Liver (tissue), 8 donors: ENCODE measurements at regions not wholly inside any gene's neighbourhood (a gene's known extent, or its start where the extent isn't known, plus 50 kb on each side); places are given as distances from the start of the nearest gene placed in this dataset.

ENCODE experiments used
- DNase-seq: peaks from one replicate; pipeline ENCODE4 v3.0.0-alpha.2; 2017; ENCODE audit warnings: low spot score
- H3K27ac ChIP-seq, 2 donors: one replicate each; pipeline ENCODE4 v1.7.0; 2013; ENCODE audit warnings: inconsistent platforms in 2 of 2, low read length in 2 of 2, control low read depth in 1 of 2, low read depth in 1 of 2, mild to moderate bottlenecking in 1 of 2
- H3K27me3 ChIP-seq, 4 donors: one replicate each; pipeline versions ENCODE4 v1.6.1 to v1.7.0; 2013; ENCODE audit warnings: low read length in 3 of 4, inconsistent platforms in 1 of 4, mild to moderate bottlenecking in 1 of 4, moderate library complexity in 1 of 4; ENCODE audit not compliant: control insufficient read depth in 4 of 4, insufficient read depth in 4 of 4
- H3K36me3 ChIP-seq, 4 donors: one replicate each; pipeline versions ENCODE4 v1.6.1 to v1.7.0; 2013; ENCODE audit warnings: low read length in 3 of 4, mild to moderate bottlenecking in 3 of 4, low read depth in 1 of 4, moderate library complexity in 1 of 4; ENCODE audit not compliant: control insufficient read depth in 4 of 4, insufficient read depth in 3 of 4
- H3K4me1 ChIP-seq, 4 donors: one replicate each; pipeline versions ENCODE4 v1.6.1 to v1.7.0; 2013; ENCODE audit warnings: low read length in 3 of 4, mild to moderate bottlenecking in 3 of 4, moderate library complexity in 1 of 4; ENCODE audit not compliant: control insufficient read depth in 4 of 4, insufficient read depth in 4 of 4
- H3K4me3 ChIP-seq, 3 donors: one replicate each; pipeline versions ENCODE4 v1.6.1 to v1.7.0; 2013; ENCODE audit warnings: low read length in 3 of 3, control low read depth in 1 of 3, low read depth in 1 of 3, mild to moderate bottlenecking in 1 of 3
- H3K9ac ChIP-seq, 2 donors: one replicate each; pipeline ENCODE4 v1.7.0; 2013; ENCODE audit warnings: low read length in 2 of 2, mild to moderate bottlenecking in 2 of 2, moderate library complexity in 2 of 2, control low read depth in 1 of 2, low read depth in 1 of 2
- H3K9me3 ChIP-seq, 4 donors: one replicate each; pipeline versions ENCODE4 v1.6.1 to v1.7.0; 2013; ENCODE audit warnings: low read length in 3 of 4; ENCODE audit not compliant: control insufficient read depth in 4 of 4
- CTCF ChIP-seq: fragments of 150-350 bp; IDR thresholded peaks from 2 replicates; pipeline ENCODE4 v1.5.1; 2017; ENCODE audit warnings: improper control_type of control experiment, low read depth, low read length; ENCODE audit not compliant: missing input control
- EGR1 ChIP-seq, 2 donors: IDR thresholded peaks; 2 replicates each; pipeline ENCODE4 v1.6.1; 2016 to 2018; ENCODE audit warnings: antibody characterized with exemption in 2 of 2, low read depth in 2 of 2
- FOXA1 ChIP-seq: IDR thresholded peaks from 2 replicates; pipeline ENCODE4 v1.6.1; 2016; ENCODE audit warnings: antibody characterized with exemption
- FOXA2 ChIP-seq: IDR thresholded peaks from 2 replicates; pipeline ENCODE4 v1.6.1; 2016; ENCODE audit warnings: antibody characterized with exemption
- GABPA ChIP-seq, 2 donors: IDR thresholded peaks in 1 of 2; conservative IDR thresholded peaks in 1 of 2; 2 replicates each; pipeline ENCODE4 v1.6.1; 2016; ENCODE audit warnings: antibody characterized with exemption in 2 of 2, mild to moderate bottlenecking in 1 of 2, moderate library complexity in 1 of 2
- HNF4A ChIP-seq, 2 donors: conservative IDR thresholded peaks; 2 replicates each; pipeline ENCODE4 v1.6.1; 2016; ENCODE audit warnings: antibody characterized with exemption in 2 of 2, mild to moderate bottlenecking in 2 of 2
- HNF4G ChIP-seq: IDR thresholded peaks from 2 replicates; pipeline ENCODE4 v1.6.1; 2016; ENCODE audit warnings: antibody characterized with exemption
- JUND ChIP-seq, 2 donors: IDR thresholded peaks; 2 replicates each; pipeline ENCODE4 v1.6.1; 2016; ENCODE audit warnings: antibody characterized with exemption in 2 of 2
- NR2F2 ChIP-seq: IDR thresholded peaks from 2 replicates; pipeline ENCODE4 v1.6.1; 2016; ENCODE audit warnings: antibody characterized with exemption
- RAD21 ChIP-seq, 2 donors: IDR thresholded peaks; 2 replicates each; pipeline ENCODE4 v1.6.1; 2016; ENCODE audit warnings: antibody characterized with exemption in 2 of 2, mild to moderate bottlenecking in 2 of 2
- RXRA ChIP-seq, 2 donors: IDR thresholded peaks; 2 replicates each; pipeline ENCODE4 v1.6.1; 2017 to 2018; ENCODE audit warnings: antibody characterized with exemption in 2 of 2, mild to moderate bottlenecking in 1 of 2
- SP1 ChIP-seq: IDR thresholded peaks from 2 replicates; pipeline ENCODE4 v1.6.1; 2018; ENCODE audit warnings: antibody characterized with exemption, mild to moderate bottlenecking
- WGBS: extraction: QIAGEN DNeasy Blood & Tissue Kit; methylation state at CpG from one replicate; pipeline ENCODE4 v1.1.7; 2013; 5-methylcytosine and 5-hydroxymethylcytosine counted together
- TF ChIP-seq, protein P1 (sequence below): IDR thresholded peaks from 2 replicates; pipeline ENCODE4 v1.6.1; 2016; ENCODE audit warnings: antibody characterized with exemption
- TF ChIP-seq, protein P2 (sequence below): IDR thresholded peaks from 2 replicates; pipeline ENCODE4 v1.6.1; 2016; ENCODE audit warnings: antibody characterized with exemption, mild to moderate bottlenecking
- TF ChIP-seq, protein P3 (sequence below): IDR thresholded peaks from 2 replicates; pipeline ENCODE4 v1.6.1; 2016; ENCODE audit warnings: antibody characterized with exemption
- donor health status: healthy.
- donor health status: healthy.
- donor health status: healthy.
- donor health status: healthy.
- donor health status: healthy.

DNA sequence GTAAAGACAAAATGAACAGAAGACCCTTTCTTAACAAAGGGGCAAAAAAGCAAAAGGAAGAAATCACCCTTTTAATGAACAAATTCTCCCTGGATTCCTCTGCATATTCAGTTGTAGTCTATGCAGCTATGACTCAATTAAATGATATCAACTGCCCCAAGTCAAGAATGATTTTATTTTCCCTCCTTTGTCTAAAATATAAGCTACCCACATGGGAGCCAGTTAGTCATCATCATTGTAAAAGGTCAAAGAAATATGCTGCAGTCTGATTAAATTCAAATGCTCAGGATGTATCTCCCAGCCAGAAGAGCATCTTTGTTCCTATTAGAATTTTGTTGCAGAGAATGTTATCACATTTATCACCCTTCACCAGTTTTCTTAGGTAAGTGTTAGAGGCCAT, 84.0 kb downstream of the SST start (continued):
- no peak for TF ChIP-seq CTCF
- TF ChIP-seq HNF4G = no peak

GRCh38 chr3:187572441-187572840, 97.8 kb downstream of the SST start:
- WGBS = 79% methylated on average over 2 of the region's 2 CpGs
- Histone ChIP-seq H3K27me3 (no peaks in the 10 kb centered on the region), H3K27ac (no peak overlapping the region), H3K4me3 (no peak overlapping the region), H3K9me3 (no peaks in the 10 kb centered on the region), H3K36me3 (no peaks in the 10 kb centered on the region), H3K9ac (no peak overlapping the region), H3K4me1 (no peaks in the 10 kb centered on the region)
- TF ChIP-seq RAD21 (IDR thresholded peaks at IDR 0.05) = no peak
- no peak for TF ChIP-seq FOXA1
- TF ChIP-seq, protein P1, sequence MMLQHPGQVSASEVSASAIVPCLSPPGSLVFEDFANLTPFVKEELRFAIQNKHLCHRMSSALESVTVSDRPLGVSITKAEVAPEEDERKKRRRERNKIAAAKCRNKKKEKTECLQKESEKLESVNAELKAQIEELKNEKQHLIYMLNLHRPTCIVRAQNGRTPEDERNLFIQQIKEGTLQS = no peak
- TF ChIP-seq JUND (IDR thresholded peaks at IDR 0.05) = no peak
- no peak for TF ChIP-seq GABPA (IDR thresholded peaks at IDR 0.05 in 1 of 2, conservative IDR thresholded peaks at IDR 0.05 in 1 of 2)
- no peak for TF ChIP-seq FOXA2
- no peak for TF ChIP-seq EGR1 (IDR thresholded peaks at IDR 0.05; ENCODE audit: low read depth in 2 of 2)
- no peak for TF ChIP-seq HNF4A (conservative IDR thresholded peaks at IDR 0.05)
- no peak for TF ChIP-seq SP1
- no peak for TF ChIP-seq HNF4G
- TF ChIP-seq, protein P2, sequence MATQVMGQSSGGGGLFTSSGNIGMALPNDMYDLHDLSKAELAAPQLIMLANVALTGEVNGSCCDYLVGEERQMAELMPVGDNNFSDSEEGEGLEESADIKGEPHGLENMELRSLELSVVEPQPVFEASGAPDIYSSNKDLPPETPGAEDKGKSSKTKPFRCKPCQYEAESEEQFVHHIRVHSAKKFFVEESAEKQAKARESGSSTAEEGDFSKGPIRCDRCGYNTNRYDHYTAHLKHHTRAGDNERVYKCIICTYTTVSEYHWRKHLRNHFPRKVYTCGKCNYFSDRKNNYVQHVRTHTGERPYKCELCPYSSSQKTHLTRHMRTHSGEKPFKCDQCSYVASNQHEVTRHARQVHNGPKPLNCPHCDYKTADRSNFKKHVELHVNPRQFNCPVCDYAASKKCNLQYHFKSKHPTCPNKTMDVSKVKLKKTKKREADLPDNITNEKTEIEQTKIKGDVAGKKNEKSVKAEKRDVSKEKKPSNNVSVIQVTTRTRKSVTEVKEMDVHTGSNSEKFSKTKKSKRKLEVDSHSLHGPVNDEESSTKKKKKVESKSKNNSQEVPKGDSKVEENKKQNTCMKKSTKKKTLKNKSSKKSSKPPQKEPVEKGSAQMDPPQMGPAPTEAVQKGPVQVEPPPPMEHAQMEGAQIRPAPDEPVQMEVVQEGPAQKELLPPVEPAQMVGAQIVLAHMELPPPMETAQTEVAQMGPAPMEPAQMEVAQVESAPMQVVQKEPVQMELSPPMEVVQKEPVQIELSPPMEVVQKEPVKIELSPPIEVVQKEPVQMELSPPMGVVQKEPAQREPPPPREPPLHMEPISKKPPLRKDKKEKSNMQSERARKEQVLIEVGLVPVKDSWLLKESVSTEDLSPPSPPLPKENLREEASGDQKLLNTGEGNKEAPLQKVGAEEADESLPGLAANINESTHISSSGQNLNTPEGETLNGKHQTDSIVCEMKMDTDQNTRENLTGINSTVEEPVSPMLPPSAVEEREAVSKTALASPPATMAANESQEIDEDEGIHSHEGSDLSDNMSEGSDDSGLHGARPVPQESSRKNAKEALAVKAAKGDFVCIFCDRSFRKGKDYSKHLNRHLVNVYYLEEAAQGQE = no peak
- TF ChIP-seq RXRA (IDR thresholded peaks at IDR 0.05) = no peak
- DNase-seq = no peak

DNA sequence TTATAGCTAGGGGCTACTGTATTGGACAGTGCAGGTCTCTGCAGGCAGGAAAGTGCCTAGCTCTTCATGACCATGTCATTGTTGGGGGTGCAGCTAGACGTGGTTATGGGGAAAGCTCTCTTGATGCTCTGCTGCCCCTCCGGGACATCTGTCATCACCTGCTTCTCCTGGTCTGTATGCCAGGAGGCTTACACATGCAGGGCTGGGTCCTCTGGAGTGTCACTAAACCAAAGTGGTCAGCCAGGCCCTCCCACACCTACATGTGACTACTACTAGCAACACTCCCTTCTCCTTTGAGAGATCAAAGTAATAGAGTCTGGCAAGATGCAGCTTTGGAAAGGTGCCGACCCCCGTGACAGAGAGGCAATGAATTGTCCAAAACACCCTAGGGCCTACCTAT, 98.5 kb downstream of the SST start:
- no peak for DNase-seq
- no peaks in the 10 kb centered on the region for H3K36me3 ChIP-seq
- no peaks in the 10 kb centered on the region for H3K27me3 ChIP-seq
- TF ChIP-seq RXRA (IDR thresholded peaks at IDR 0.05) (no peak), CTCF (no peak), NR2F2 (no peak), JUND (IDR thresholded peaks at IDR 0.05) (no peak), GABPA (IDR thresholded peaks at IDR 0.05 in 1 of 2, conservative IDR thresholded peaks at IDR 0.05 in 1 of 2) (no peak), HNF4G (no peak), FOXA1 (no peak), EGR1 (IDR thresholded peaks at IDR 0.05; ENCODE audit: low read depth in 2 of 2) (no peak)
- TF ChIP-seq, protein P3, sequence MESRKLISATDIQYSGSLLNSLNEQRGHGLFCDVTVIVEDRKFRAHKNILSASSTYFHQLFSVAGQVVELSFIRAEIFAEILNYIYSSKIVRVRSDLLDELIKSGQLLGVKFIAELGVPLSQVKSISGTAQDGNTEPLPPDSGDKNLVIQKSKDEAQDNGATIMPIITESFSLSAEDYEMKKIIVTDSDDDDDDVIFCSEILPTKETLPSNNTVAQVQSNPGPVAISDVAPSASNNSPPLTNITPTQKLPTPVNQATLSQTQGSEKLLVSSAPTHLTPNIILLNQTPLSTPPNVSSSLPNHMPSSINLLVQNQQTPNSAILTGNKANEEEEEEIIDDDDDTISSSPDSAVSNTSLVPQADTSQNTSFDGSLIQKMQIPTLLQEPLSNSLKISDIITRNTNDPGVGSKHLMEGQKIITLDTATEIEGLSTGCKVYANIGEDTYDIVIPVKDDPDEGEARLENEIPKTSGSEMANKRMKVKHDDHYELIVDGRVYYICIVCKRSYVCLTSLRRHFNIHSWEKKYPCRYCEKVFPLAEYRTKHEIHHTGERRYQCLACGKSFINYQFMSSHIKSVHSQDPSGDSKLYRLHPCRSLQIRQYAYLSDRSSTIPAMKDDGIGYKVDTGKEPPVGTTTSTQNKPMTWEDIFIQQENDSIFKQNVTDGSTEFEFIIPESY = no peak
- TF ChIP-seq, protein P1 = no peak
- H3K4me1 ChIP-seq = no peaks in the 10 kb centered on the region
- no peak overlapping the region for H3K4me3 ChIP-seq
- no peak overlapping the region for H3K27ac ChIP-seq
- WGBS = 83% methylated on average over 4 of the region's 4 CpGs
- H3K9ac ChIP-seq = no peak overlapping the region
- no peaks in the 10 kb centered on the region for H3K9me3 ChIP-seq
